Suprapubic skin (tissue), 4 donors: ENCODE measurements at regions not wholly inside any gene's neighbourhood (a gene's known extent, or its start where the extent isn't known, plus 50 kb on each side); places are given as distances from the start of the nearest gene placed in this dataset.

ENCODE experiments used
- DNase-seq, 2 donors: peaks; one replicate each; pipeline ENCODE4 v3.0.0-alpha.2; 2019; ENCODE audit warnings: low spot score in 2 of 2
- H3K27ac ChIP-seq: fragments of 200-600 bp; sonication (generic); one replicate; pipeline ENCODE4 v1.5.1; 2019
- H3K27me3 ChIP-seq: fragments of 200-600 bp; sonication (generic); one replicate; pipeline ENCODE4 v1.5.1; 2019
- H3K36me3 ChIP-seq: fragments of 200-600 bp; sonication (generic); one replicate; pipeline ENCODE4 v1.5.1; 2019
- H3K4me1 ChIP-seq: fragments of 200-600 bp; sonication (generic); one replicate; pipeline ENCODE4 v1.5.1; 2019
- H3K4me3 ChIP-seq: fragments of 200-600 bp; sonication (generic); one replicate; pipeline ENCODE4 v1.5.1; 2019; ENCODE audit warnings: mild to moderate bottlenecking
- H3K9me3 ChIP-seq: fragments of 200-600 bp; sonication (generic); one replicate; pipeline ENCODE4 v1.5.1; 2019
- CTCF ChIP-seq, 2 donors: fragments of 200-600 bp in 1 of 2; fragments of 450-650 bp in 1 of 2; sonication (generic) in 1 of 2; IDR thresholded peaks; one replicate each; pipeline ENCODE4 v1.5.1; 2016 to 2019; ENCODE audit warnings: antibody characterized with exemption in 2 of 2, mild to moderate bottlenecking in 1 of 2, moderate library complexity in 1 of 2
- EP300 ChIP-seq: sonication (generic); formaldehyde crosslinking; IDR thresholded peaks from one replicate; pipeline ENCODE4 v1.6.1; 2017; ENCODE audit warnings: antibody characterized with exemption
- POLR2A ChIP-seq, 2 donors: fragments of 450-650 bp; IDR thresholded peaks; one replicate each; pipeline ENCODE4 v1.6.1; 2017; ENCODE audit warnings: antibody characterized with exemption in 2 of 2, mild to moderate bottlenecking in 2 of 2, moderate library complexity in 2 of 2
- POLR2AphosphoS5 ChIP-seq, 3 donors: sonication (generic); formaldehyde crosslinking; IDR thresholded peaks; one replicate each; pipeline ENCODE4 v1.6.1; 2017; ENCODE audit warnings: antibody characterized with exemption in 3 of 3
- WGBS: methylation state at CpG from one replicate; pipeline ENCODE4 v1.1.5; 2018; 5-methylcytosine and 5-hydroxymethylcytosine counted together

GRCh38 chr3:13135811-13136321 lies 62.6 kb upstream of the IQSEC1 start:
- DNase-seq = peak; percentile 51 to 57
- Histone ChIP-seq H3K36me3 (no peaks in the 10 kb centered on the region), H3K4me1 (no peaks in the 10 kb centered on the region), H3K4me3 (no peak overlapping the region), H3K27ac (no peak overlapping the region), H3K9me3 (no peaks in the 10 kb centered on the region), H3K27me3 (no peaks in the 10 kb centered on the region)
- TF ChIP-seq EP300 (no peak), CTCF (IDR thresholded peaks at IDR 0.05) (no peak), POLR2AphosphoS5 (IDR thresholded peaks at IDR 0.05) (no peak), POLR2A (IDR thresholded peaks at IDR 0.05) (no peak)
- 70% methylated on average over 16 of the region's 19 CpGs for WGBS

- 74% methylated on average over 3 of the region's 9 CpGs for WGBS
- no peak for TF ChIP-seq POLR2A (IDR thresholded peaks at IDR 0.05)
- no peak for TF ChIP-seq POLR2AphosphoS5 (IDR thresholded peaks at IDR 0.05)
- peak; percentile 36 to 54 for DNase-seq
Observed at GRCh38 chr3:13135251-13135810, 62.1 kb upstream of the IQSEC1 start.

GRCh38 chr3:13134879-13135206 lies 61.6 kb upstream of the IQSEC1 start:
- no CpG with 5 or more reads among the region's 8 CpGs for WGBS
- H3K4me3 ChIP-seq = no peak overlapping the region
- H3K4me1 ChIP-seq = no peaks in the 10 kb centered on the region
- H3K27me3 ChIP-seq = no peaks in the 10 kb centered on the region
- DNase-seq = peak in 1 of 2 donors; percentile 25
- H3K36me3 ChIP-seq = no peaks in the 10 kb centered on the region
- no peaks in the 10 kb centered on the region for H3K9me3 ChIP-seq
- H3K27ac ChIP-seq = no peak overlapping the region
- no peak for TF ChIP-seq EP300
- TF ChIP-seq POLR2AphosphoS5 (IDR thresholded peaks at IDR 0.05) = no peak
- no peak for TF ChIP-seq CTCF (IDR thresholded peaks at IDR 0.05)
- no peak for TF ChIP-seq POLR2A (IDR thresholded peaks at IDR 0.05)

More at GRCh38 chr3:13135251-13135810, 62.1 kb upstream of the IQSEC1 start:
- Histone ChIP-seq H3K27ac (no peak overlapping the region), H3K27me3 (no peaks in the 10 kb centered on the region), H3K36me3 (no peaks in the 10 kb centered on the region), H3K9me3 (no peaks in the 10 kb centered on the region), H3K4me3 (no peak overlapping the region), H3K4me1 (no peaks in the 10 kb centered on the region)

GRCh38 chr3:13134166-13134878 lies 61.1 kb upstream of the IQSEC1 start:
- Histone ChIP-seq H3K4me1 (no peaks in the 10 kb centered on the region), H3K4me3 (no peak overlapping the region), H3K27ac (no peak overlapping the region), H3K27me3 (no peaks in the 10 kb centered on the region), H3K36me3 (no peaks in the 10 kb centered on the region), H3K9me3 (no peaks in the 10 kb centered on the region)
- TF ChIP-seq POLR2AphosphoS5 (IDR thresholded peaks at IDR 0.05) = no peak
- no peak for TF ChIP-seq CTCF (IDR thresholded peaks at IDR 0.05)
- no peak for TF ChIP-seq POLR2A (IDR thresholded peaks at IDR 0.05)
- no peak for TF ChIP-seq EP300
- 95% methylated on average over 10 of the region's 12 CpGs for WGBS
- DNase-seq = peak; percentile 21 to 56

GRCh38 chr3:13133471-13133981 lies 60.3 kb upstream of the IQSEC1 start:
- Histone ChIP-seq H3K4me1 (no peaks in the 10 kb centered on the region), H3K27ac (no peak overlapping the region), H3K9me3 (no peaks in the 10 kb centered on the region), H3K36me3 (no peaks in the 10 kb centered on the region), H3K27me3 (no peaks in the 10 kb centered on the region), H3K4me3 (no peak overlapping the region)
- 69% methylated on average over 14 of the region's 14 CpGs for WGBS
- DNase-seq = peak; percentile 48 to 76
- TF ChIP-seq EP300 = no peak
- TF ChIP-seq POLR2A (IDR thresholded peaks at IDR 0.05) = no peak
- TF ChIP-seq POLR2AphosphoS5 (IDR thresholded peaks at IDR 0.05) = no peak
- TF ChIP-seq CTCF (IDR thresholded peaks at IDR 0.05) = no peak
